MCF 10A (cell line): ENCODE measurements at regions not wholly inside any gene's neighbourhood (a gene's known extent, or its start where the extent isn't known, plus 50 kb on each side); places are given as distances from the start of the nearest gene placed in this dataset.

Experiments
- BruUV-seq: library from RNA; stranded (reverse); fragments of 400-500 nt; replicated peaks from 2 replicates; lab custom pipeline; 2021; lab: Mats Ljungman, UMichigan
- CTCF ChIA-PET: fragments of 300-600 bp; sonication (Branson Sonifier 250); formaldehyde crosslinking; extraction: SDS; loops from one replicate; lab custom pipeline; 2021; ENCODE audit warnings: antibody characterized with exemption, inconsistent platforms; lab: Yijun Ruan, JAX
- POLR2A ChIA-PET: fragments of 300-600, 350-650 bp; sonication (Branson Sonifier 250); formaldehyde crosslinking; extraction: SDS; loops from one replicate; lab custom pipeline; 2020; ENCODE audit warnings: antibody characterized with exemption, inconsistent platforms; lab: Yijun Ruan, JAX
- DNase-seq: peaks from one replicate; pipeline ENCODE4 v3.0.0-alpha.2; 2018; ENCODE audit not compliant: unreplicated experiment
- H3K27ac Mint-ChIP-seq: one replicate; pipeline ENCODE4 v1.8.0; 2022; ENCODE audit warnings: mild to moderate bottlenecking, low read depth, mixed read lengths; ENCODE audit not compliant: unreplicated experiment
- H3K27me3 Mint-ChIP-seq: one replicate; pipeline ENCODE4 v1.8.0; 2022; ENCODE audit warnings: mixed read lengths; ENCODE audit not compliant: insufficient read depth, unreplicated experiment
- H3K36me3 Mint-ChIP-seq: one replicate; pipeline ENCODE4 v1.8.0; 2022; ENCODE audit warnings: mild to moderate bottlenecking, moderate library complexity, mixed read lengths; ENCODE audit not compliant: insufficient read depth, unreplicated experiment
- H3K4me1 Mint-ChIP-seq: one replicate; pipeline ENCODE4 v1.8.0; 2022; ENCODE audit warnings: mixed read lengths; ENCODE audit not compliant: insufficient read depth, unreplicated experiment
- H3K4me3 Mint-ChIP-seq: one replicate; pipeline ENCODE4 v1.8.0; 2022; ENCODE audit warnings: mild to moderate bottlenecking, moderate library complexity, mixed read lengths; ENCODE audit not compliant: unreplicated experiment
- H3K9me3 Mint-ChIP-seq: one replicate; pipeline ENCODE4 v1.8.0; 2022; ENCODE audit warnings: mixed read lengths; ENCODE audit not compliant: unreplicated experiment
- intact Hi-C: fragments of 100-400 bp; cut with micrococcal nuclease; formaldehyde crosslinking; loops from 2 replicates; pipeline ENCODE4 v1.14.1; 2022
- TF ChIP-seq, protein P1 (sequence below): fragments of 200-600 bp; IDR thresholded peaks from one replicate; pipeline ENCODE4 v1.8.0; 2022; ENCODE audit warnings: antibody characterized with exemption, mild to moderate bottlenecking; ENCODE audit not compliant: unreplicated experiment

- Mint-ChIP-seq H3K36me3 (no peaks in the 10 kb centered on the region), H3K27me3 (no peaks in the 10 kb centered on the region), H3K4me3 (no peak overlapping the region), H3K4me1 (peaks cover 28% of the 10 kb centered on the region), H3K27ac (no peak overlapping the region), H3K9me3 (peaks cover 8% of the 10 kb centered on the region)
- intact Hi-C loops, result no loop called here
- ChIA-PET POLR2A (no interaction called here), CTCF (interaction anchor here (0.5 to 0.6 kb wide), 2 partner anchors 150 to 1314 kb away, joined by 3 to 4 read pairs; no protein-coding TSS in a partner anchor)
- TF ChIP-seq, protein P1, sequence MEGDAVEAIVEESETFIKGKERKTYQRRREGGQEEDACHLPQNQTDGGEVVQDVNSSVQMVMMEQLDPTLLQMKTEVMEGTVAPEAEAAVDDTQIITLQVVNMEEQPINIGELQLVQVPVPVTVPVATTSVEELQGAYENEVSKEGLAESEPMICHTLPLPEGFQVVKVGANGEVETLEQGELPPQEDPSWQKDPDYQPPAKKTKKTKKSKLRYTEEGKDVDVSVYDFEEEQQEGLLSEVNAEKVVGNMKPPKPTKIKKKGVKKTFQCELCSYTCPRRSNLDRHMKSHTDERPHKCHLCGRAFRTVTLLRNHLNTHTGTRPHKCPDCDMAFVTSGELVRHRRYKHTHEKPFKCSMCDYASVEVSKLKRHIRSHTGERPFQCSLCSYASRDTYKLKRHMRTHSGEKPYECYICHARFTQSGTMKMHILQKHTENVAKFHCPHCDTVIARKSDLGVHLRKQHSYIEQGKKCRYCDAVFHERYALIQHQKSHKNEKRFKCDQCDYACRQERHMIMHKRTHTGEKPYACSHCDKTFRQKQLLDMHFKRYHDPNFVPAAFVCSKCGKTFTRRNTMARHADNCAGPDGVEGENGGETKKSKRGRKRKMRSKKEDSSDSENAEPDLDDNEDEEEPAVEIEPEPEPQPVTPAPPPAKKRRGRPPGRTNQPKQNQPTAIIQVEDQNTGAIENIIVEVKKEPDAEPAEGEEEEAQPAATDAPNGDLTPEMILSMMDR, result no peak
- BruUV-seq, result no TSS peak
- peak; percentile 37 for DNase-seq
These were observed 313.5 kb downstream of the PHKB start for GRCh38 chr16:47774661-47775060.

GRCh38 chr16:47753659-47754058, 292.5 kb downstream of the PHKB start:
- Mint-ChIP-seq H3K27me3 (no peaks in the 10 kb centered on the region), H3K9me3 (no peaks in the 10 kb centered on the region), H3K27ac (no peak overlapping the region), H3K4me1 (no peaks in the 10 kb centered on the region), H3K36me3 (no peaks in the 10 kb centered on the region), H3K4me3 (no peak overlapping the region)
- intact Hi-C loops, result no loop called here
- ChIA-PET POLR2A (interaction anchor here (0.6 kb wide), 1 partner anchor 21 kb away, joined by 3 read pairs; no protein-coding TSS in a partner anchor), CTCF (no interaction called here)
- DNase-seq, result no peak
- TF ChIP-seq, protein P1, result no peak
- BruUV-seq, result no TSS peak
